ENCODE measurements at regions not wholly inside any gene's neighbourhood (a gene's known extent, or its start where the extent isn't known, plus 50 kb on each side); places are given as distances from the start of the nearest gene placed in this dataset.

DNA sequence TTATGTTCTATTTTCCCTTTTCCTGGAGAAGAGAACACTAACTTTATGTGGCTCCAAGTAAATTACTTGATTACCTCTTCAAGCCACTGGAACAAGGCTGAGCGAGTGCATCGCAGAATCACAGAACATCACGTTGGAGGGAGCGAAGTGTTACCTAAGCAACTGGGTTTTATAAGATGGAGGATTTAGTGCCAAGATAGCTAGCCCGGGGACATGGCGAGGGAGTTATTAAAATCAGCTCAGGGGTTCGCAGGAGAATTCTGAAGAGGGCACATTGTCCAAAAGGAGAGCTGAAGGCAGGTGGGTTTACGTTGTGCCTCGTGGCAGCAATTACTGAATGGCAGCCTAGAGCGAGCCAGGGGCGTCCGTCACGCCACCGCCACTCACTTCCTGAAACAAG lies 563.2 kb upstream of the ADAMTS16 start:
- no peak for TF ChIP-seq CTCF (IDR thresholded peaks at IDR 0.05)
- TF ChIP-seq POLR2A (IDR thresholded peaks at IDR 0.05): no peak
- TF ChIP-seq EP300 (IDR thresholded peaks at IDR 0.05): no peak
